IMR-90 (cell line): ENCODE measurements at regions not wholly inside any gene's neighbourhood (a gene's known extent, or its start where the extent isn't known, plus 50 kb on each side); places are given as distances from the start of the nearest gene placed in this dataset.

Experiments
- ATAC-seq: fragments of 200-7000 bp; cut with Tn5 transposase; 2 replicates; pipeline ENCODE4 v1.9.1; 2020; ENCODE audit warnings: low read depth, mild to moderate bottlenecking, moderate library complexity
- BruUV-seq: library from RNA; stranded (reverse); fragments of 400-500 nt; replicated peaks from 2 replicates; lab custom pipeline; 2021; lab: Mats Ljungman, UMichigan
- CTCF ChIA-PET: fragments of 300-600 bp; formaldehyde crosslinking; extraction: SDS; loops from one replicate; lab custom pipeline; 2021; ENCODE audit warnings: antibody characterized with exemption; lab: Yijun Ruan, JAX
- POLR2A ChIA-PET: fragments of 300-600 bp; sonication (Branson Sonifier 250); formaldehyde crosslinking; loops from one replicate; lab custom pipeline; 2022; ENCODE audit warnings: antibody characterized with exemption; ENCODE audit not compliant: unreplicated experiment; lab: Charles Lee
- DNase-seq: peaks from one replicate; pipeline ENCODE4 v3.0.0; 2013
- H2AFZ ChIP-seq: replicated peaks from 2 replicates; pipeline ENCODE3; 2013; ENCODE audit warnings: low read length, mild to moderate bottlenecking; ENCODE audit not compliant: poor library complexity
- H2AK5ac ChIP-seq: 2 replicates; pipeline ENCODE4 v1.6.1; 2013; ENCODE audit warnings: low read depth, low read length, inconsistent platforms
- H2AK9ac ChIP-seq: replicated peaks from 2 replicates; pipeline ENCODE3; 2013; ENCODE audit warnings: mild to moderate bottlenecking, low read depth, low read length, moderate library complexity; ENCODE audit not compliant: poor library complexity
- H2BK120ac ChIP-seq: 2 replicates; pipeline ENCODE4 v1.6.1; 2013; ENCODE audit warnings: low read depth, low read length, inconsistent platforms
- H2BK15ac ChIP-seq: 3 replicates; pipeline ENCODE4 v1.6.1; 2013; ENCODE audit warnings: low read depth, low read length, inconsistent platforms
- H2BK20ac ChIP-seq: 2 replicates; pipeline ENCODE4 v1.6.1; 2013; ENCODE audit warnings: low read depth, mild to moderate bottlenecking, inconsistent platforms, low read length, moderate library complexity
- H2BK5ac ChIP-seq: 2 replicates; pipeline ENCODE4 v1.6.1; 2013; ENCODE audit warnings: mild to moderate bottlenecking, low read depth, low read length, inconsistent platforms; ENCODE audit not compliant: poor library complexity, severe bottlenecking
- H3K14ac ChIP-seq: replicated peaks from 2 replicates; pipeline ENCODE4 v1.6.1; 2013; ENCODE audit warnings: low read depth, low read length, inconsistent platforms
- H3K18ac ChIP-seq: 2 replicates; pipeline ENCODE4 v1.6.1; 2013; ENCODE audit warnings: low read depth, low read length, control low read depth
- H3K23ac ChIP-seq: 2 replicates; pipeline ENCODE4 v1.6.1; 2013; ENCODE audit warnings: low read depth, low read length, inconsistent platforms
- H3K27ac ChIP-seq: 2 replicates; pipeline ENCODE4 v1.5.1; 2013; ENCODE audit warnings: mild to moderate bottlenecking, control low read depth, low read length; ENCODE audit not compliant: insufficient read depth
- H3K27me3 ChIP-seq: 2 replicates; pipeline ENCODE4 v1.6.1; 2013; ENCODE audit warnings: low read length; ENCODE audit not compliant: control insufficient read depth, insufficient read depth
- H3K36me3 ChIP-seq: 2 replicates; pipeline ENCODE4 v1.6.1; 2013; ENCODE audit warnings: low read length, mixed read lengths; ENCODE audit not compliant: control insufficient read depth, insufficient read depth
- H3K4ac ChIP-seq: 2 replicates; pipeline ENCODE4 v1.6.1; 2013; ENCODE audit warnings: low read depth, low read length, inconsistent platforms
- H3K4me1 ChIP-seq: 2 replicates; pipeline ENCODE4 v1.6.1; 2013; ENCODE audit warnings: low read length, mixed read lengths; ENCODE audit not compliant: control insufficient read depth, insufficient read depth
- H3K4me2 ChIP-seq: 2 replicates; pipeline ENCODE4 v1.6.1; 2013; ENCODE audit warnings: low read depth, mild to moderate bottlenecking, control low read depth, low read length, moderate library complexity
- H3K4me3 ChIP-seq: 2 replicates; pipeline ENCODE4 v1.5.1; 2013; ENCODE audit warnings: low read depth, mild to moderate bottlenecking, control low read depth, low read length, moderate library complexity; ENCODE audit not compliant: insufficient read depth
- H3K56ac ChIP-seq: 2 replicates; pipeline ENCODE4 v1.6.1; 2013; ENCODE audit warnings: low read length, inconsistent platforms; ENCODE audit not compliant: insufficient read depth; ENCODE audit errors: extremely low read depth
- H3K79me1 ChIP-seq, 2 experiments: 2 replicates each; pipeline ENCODE4 v1.6.1; 2013; ENCODE audit warnings: low read length in 2 of 2, inconsistent platforms in 1 of 2, low read depth in 1 of 2
- H3K9ac ChIP-seq: 2 replicates; pipeline ENCODE4 v1.6.1; 2013; ENCODE audit warnings: low read depth, low read length, control low read depth
- H3K9me1 ChIP-seq: 2 replicates; pipeline ENCODE4 v1.6.1; 2013; ENCODE audit warnings: low read length, inconsistent platforms; ENCODE audit not compliant: insufficient read depth
- H3K9me3 ChIP-seq: 2 replicates; pipeline ENCODE4 v1.6.1; 2013; ENCODE audit warnings: low read length; ENCODE audit not compliant: control insufficient read depth, insufficient read depth
- H4K20me1 ChIP-seq: 2 replicates; pipeline ENCODE4 v1.6.1; 2013; ENCODE audit warnings: low read length, inconsistent platforms; ENCODE audit not compliant: insufficient read depth
- H4K5ac ChIP-seq: 2 replicates; pipeline ENCODE4 v1.6.1; 2013; ENCODE audit warnings: mild to moderate bottlenecking, low read depth, low read length, control low read depth
- H4K8ac ChIP-seq, 2 experiments: 2 replicates each; pipeline ENCODE4 v1.6.1; 2013; ENCODE audit warnings: low read depth in 2 of 2, low read length in 2 of 2, control low read depth in 1 of 2, inconsistent platforms in 1 of 2
- H4K91ac ChIP-seq: 2 replicates; pipeline ENCODE4 v1.6.1; 2013; ENCODE audit warnings: low read depth, low read length, inconsistent platforms; ENCODE audit not compliant: insufficient read depth
- BHLHE40 ChIP-seq: fragments of 150-350 bp; IDR thresholded peaks from 2 replicates; pipeline ENCODE4 v1.6.1; 2016; ENCODE audit warnings: mild to moderate bottlenecking, low read depth, low read length
- FOS ChIP-seq: fragments of 150-350 bp; IDR thresholded peaks from 2 replicates; pipeline ENCODE4 v1.6.1; 2016; ENCODE audit warnings: low read depth, low read length
- MXI1 ChIP-seq: IDR thresholded peaks from 2 replicates; pipeline ENCODE4 v1.6.1; 2012; ENCODE audit warnings: low read depth, mild to moderate bottlenecking, low read length, moderate library complexity, borderline replicate concordance
- NFE2L2 ChIP-seq: fragments of 150-350 bp; IDR thresholded peaks from 2 replicates; pipeline ENCODE4 v1.6.1; 2016; ENCODE audit warnings: low read depth, mild to moderate bottlenecking, low read length
- WGBS, 2 experiments: methylation state at CpG; one replicate each; pipeline versions ENCODE4 v1.1.5 to v1.1.7; 2013; ENCODE audit warnings: missing lambda C conversion rate in 2 of 2; ENCODE audit not compliant: insufficient read length in 1 of 2; ENCODE audit errors: extremely low coverage in 2 of 2; 5-methylcytosine and 5-hydroxymethylcytosine counted together
- dilution Hi-C: fragments of 300-500 bp; cut with HindIII; formaldehyde crosslinking; loops from one replicate; pipeline ENCODE4 v1.14.3; 2018; ENCODE audit warnings: low sequenced_read_pairs; ENCODE audit not compliant: unreplicated experiment
- in situ Hi-C: fragments of 300-500 bp; cut with MboI; formaldehyde crosslinking; loops from 3 replicates; pipeline ENCODE4 v1.14.3; 2019; ENCODE audit warnings: low sequenced_read_pairs, inconsistent platforms, mixed read lengths
- intact Hi-C: fragments of 100-400 bp; cut with micrococcal nuclease; formaldehyde crosslinking; loops from 2 replicates; pipeline ENCODE4 v1.10.0; 2022
- TF ChIP-seq, protein P1 (sequence below): fragments of 150-350 bp; IDR thresholded peaks from 2 replicates; pipeline ENCODE4 v1.6.1; 2016; ENCODE audit warnings: low read depth, mild to moderate bottlenecking, low read length, moderate library complexity, borderline replicate concordance
- TF ChIP-seq, protein P2 (sequence below): fragments of 150-350 bp; IDR thresholded peaks from 2 replicates; pipeline ENCODE4 v1.6.1; 2017; ENCODE audit warnings: mild to moderate bottlenecking, antibody characterized with exemption, low read length, low read depth

DNA sequence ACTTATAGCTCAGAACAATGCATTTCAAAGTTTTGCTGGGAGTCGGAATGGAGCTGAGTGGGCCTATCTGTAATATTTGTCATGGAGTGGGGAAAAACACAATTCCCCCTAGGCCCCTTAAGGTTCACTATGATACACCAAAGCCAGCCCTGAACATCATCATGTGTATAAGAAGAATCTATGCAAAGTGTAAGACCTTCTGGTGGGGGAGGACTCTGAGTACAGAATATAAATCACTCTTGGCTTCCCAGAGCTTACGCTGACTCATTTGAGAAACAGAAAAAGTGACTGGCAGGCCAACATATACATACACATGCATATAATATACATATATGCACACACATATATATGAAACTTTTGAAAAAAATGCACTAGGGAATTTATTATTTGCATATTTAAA lies 54.1 kb upstream of the UBR2 start:
- Histone ChIP-seq H3K79me1 (no peaks in the 10 kb centered on the region), H3K18ac (no peak overlapping the region), H3K9ac (no peak overlapping the region), H3K4me2 (no peak overlapping the region), H3K27me3 (no peaks in the 10 kb centered on the region), H2BK15ac (no peak overlapping the region), H3K9me1 (no peaks in the 10 kb centered on the region), H2AFZ (no peak overlapping the region), H3K27ac (no peak overlapping the region), H2BK5ac (no peak overlapping the region), H4K91ac (no peak overlapping the region), H4K5ac (no peak overlapping the region), H2BK120ac (no peak overlapping the region), H3K4me1 (peaks cover 4% of the 10 kb centered on the region), H2BK20ac (no peak overlapping the region), H2AK9ac (no peak overlapping the region), H3K4ac (no peak overlapping the region), H3K4me3 (no peak overlapping the region), H4K20me1 (no peaks in the 10 kb centered on the region), H3K14ac (no peak overlapping the region), H4K8ac (no peak overlapping the region), H3K9me3 (no peaks in the 10 kb centered on the region), H3K56ac (no peak overlapping the region), H3K36me3 (no peaks in the 10 kb centered on the region), H2AK5ac (no peak overlapping the region), H3K23ac (no peak overlapping the region)
- no CpG with 5 or more reads among the region's 2 CpGs for WGBS, 2 experiments
- BruUV-seq, result no TSS peak
- ChIA-PET CTCF (interaction anchor here (1.9 kb wide), 1 partner anchor 9 kb away, joined by 7 read pairs; no protein-coding TSS in a partner anchor), POLR2A (no interaction called here)
- intact Hi-C loops, result no loop called here
- TF ChIP-seq MXI1, result no peak
- no peak for TF ChIP-seq BHLHE40
- TF ChIP-seq NFE2L2, result no peak
- TF ChIP-seq, protein P1, sequence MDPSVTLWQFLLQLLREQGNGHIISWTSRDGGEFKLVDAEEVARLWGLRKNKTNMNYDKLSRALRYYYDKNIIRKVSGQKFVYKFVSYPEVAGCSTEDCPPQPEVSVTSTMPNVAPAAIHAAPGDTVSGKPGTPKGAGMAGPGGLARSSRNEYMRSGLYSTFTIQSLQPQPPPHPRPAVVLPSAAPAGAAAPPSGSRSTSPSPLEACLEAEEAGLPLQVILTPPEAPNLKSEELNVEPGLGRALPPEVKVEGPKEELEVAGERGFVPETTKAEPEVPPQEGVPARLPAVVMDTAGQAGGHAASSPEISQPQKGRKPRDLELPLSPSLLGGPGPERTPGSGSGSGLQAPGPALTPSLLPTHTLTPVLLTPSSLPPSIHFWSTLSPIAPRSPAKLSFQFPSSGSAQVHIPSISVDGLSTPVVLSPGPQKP, result no peak
- TF ChIP-seq, protein P2, sequence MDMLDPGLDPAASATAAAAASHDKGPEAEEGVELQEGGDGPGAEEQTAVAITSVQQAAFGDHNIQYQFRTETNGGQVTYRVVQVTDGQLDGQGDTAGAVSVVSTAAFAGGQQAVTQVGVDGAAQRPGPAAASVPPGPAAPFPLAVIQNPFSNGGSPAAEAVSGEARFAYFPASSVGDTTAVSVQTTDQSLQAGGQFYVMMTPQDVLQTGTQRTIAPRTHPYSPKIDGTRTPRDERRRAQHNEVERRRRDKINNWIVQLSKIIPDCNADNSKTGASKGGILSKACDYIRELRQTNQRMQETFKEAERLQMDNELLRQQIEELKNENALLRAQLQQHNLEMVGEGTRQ, result no peak
- no peak for TF ChIP-seq FOS
- peak; percentile 16 for DNase-seq
- dilution Hi-C loops, result no loop called here
- ATAC-seq, result no peak
- in situ Hi-C loops, result no loop called here
